Cardiac fibroblast (primary cell): ENCODE measurements at regions not wholly inside any gene's neighbourhood (a gene's known extent, or its start where the extent isn't known, plus 50 kb on each side); places are given as distances from the start of the nearest gene placed in this dataset.

Experiments
- DNase-seq, 2 donors: peaks; one replicate each; pipeline versions ENCODE4 v3.0.0 to v3.0.0-alpha.2; 2010; ENCODE audit warnings: low read depth in 2 of 2
- H3K4me3 ChIP-seq, 2 donors: replicated peaks in 1 of 2; 1 replicate in 1 of 2; 2 replicates in 1 of 2; pipeline ENCODE4 v1.5.1; 2011; ENCODE audit warnings: low read depth in 2 of 2, low read length in 2 of 2, mild to moderate bottlenecking in 2 of 2, moderate library complexity in 1 of 2
- CTCF ChIP-seq: IDR thresholded peaks from one replicate; pipeline ENCODE4 v1.5.1; 2011; ENCODE audit warnings: low read depth, mild to moderate bottlenecking, low read length, inconsistent platforms

DNA sequence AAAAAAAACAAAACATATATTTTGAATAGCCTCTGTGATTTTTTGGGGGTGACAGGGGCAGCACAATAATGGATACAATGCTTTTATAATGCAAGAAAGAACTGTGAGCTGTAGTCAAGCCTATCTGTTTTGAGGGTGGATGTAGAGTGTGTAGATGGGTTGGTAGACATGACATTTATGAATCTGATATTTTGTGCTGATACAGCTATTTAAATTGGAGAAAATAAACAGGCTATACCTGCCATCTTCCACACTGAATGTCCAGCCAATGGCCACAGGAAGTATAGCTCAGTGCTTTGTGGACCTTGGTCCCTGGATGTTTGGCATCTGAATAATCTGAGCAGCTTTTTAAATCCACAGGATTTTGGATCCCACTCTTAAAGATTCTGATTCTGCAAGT lies 175.0 kb downstream of the NEDD1 start:
- TF ChIP-seq CTCF, result no peak
- no peak overlapping the region for H3K4me3 ChIP-seq
- DNase-seq, result no peak

DNA sequence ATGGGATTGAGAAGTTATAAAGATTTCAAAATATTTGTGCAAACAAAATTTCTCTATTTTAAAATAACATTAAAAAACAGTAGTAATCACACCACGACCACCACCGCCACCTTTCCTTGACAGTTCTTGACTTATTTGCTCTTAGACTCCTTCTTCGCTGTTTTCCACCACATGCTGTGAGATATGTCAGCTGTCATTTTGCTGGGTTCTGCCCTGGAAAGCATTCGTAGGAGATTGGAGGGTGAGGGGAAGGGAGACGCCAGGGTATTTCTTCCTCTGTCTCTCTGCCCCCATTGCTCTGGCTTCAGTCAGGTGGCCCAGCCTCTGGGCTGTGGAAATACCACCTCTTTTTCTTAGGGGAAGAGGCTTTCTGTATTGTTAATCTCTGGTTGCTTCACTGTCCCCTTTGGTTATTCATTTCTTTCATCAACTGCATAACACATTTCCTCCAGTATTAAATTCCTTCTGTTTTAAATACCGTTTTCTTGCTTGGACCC lies 186.2 kb downstream of the NEDD1 start:
- no peak for TF ChIP-seq CTCF
- DNase-seq, result no peak
- no peak overlapping the region for H3K4me3 ChIP-seq

GRCh38 chr12:97097734-97098133 lies 190.7 kb downstream of the NEDD1 start:
- no peak overlapping the region for H3K4me3 ChIP-seq
- TF ChIP-seq CTCF, result no peak
- DNase-seq, result no peak

- DNase-seq, result no peak
- no peak for TF ChIP-seq CTCF
- H3K4me3 ChIP-seq, result no peak overlapping the region
Observed at GRCh38 chr12:97109441-97109840, 202.4 kb downstream of the NEDD1 start.

DNA sequence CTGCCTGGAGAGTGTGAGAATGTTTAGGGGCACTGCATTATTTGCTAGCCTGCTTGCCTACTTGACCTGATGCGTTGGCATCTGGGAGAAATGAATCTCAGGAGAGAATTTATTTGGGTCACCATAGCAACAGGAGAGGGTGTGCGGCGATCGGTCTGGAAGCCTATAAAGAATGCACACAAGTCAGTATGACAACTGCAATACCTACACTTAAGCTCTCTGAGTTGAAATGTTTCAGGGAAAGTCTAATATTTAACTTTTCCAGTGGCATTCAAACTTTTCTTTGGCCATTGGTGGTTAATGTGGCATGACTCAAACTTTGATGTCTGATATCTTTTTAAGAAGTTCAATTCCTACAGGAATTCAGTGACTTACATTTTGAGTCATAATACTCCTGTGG lies 205.1 kb downstream of the NEDD1 start:
- no peak for DNase-seq
- no peak for TF ChIP-seq CTCF
- no peak overlapping the region for H3K4me3 ChIP-seq

DNA sequence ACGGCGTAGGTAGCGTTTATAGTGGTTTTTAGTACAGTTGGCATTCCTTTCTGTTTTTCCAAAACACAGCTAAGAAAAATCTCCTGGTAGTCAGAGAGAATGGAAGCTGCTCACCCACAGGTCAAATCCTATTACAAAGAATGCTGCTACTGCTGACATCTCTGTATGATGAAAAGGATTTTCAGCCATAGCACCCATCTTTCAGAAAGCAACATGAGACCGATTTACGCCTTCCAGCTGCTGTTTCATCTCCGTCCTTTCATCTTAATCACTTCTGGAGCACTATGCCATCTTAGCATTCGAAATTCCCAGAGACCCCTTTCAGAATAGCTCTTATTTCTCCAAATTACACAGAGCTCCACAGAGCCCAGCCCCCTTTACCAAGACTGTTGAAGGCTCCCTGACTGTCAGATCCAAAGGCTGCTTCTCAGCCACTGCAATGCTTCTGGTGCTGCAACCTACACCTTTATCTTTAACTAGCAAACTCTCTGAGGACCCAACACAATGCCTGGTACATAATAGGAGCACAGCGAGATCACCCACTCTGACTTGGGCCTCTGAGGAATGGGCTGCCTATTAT lies 211.8 kb downstream of the NEDD1 start:
- no peak for DNase-seq
- TF ChIP-seq CTCF, result no peak
- H3K4me3 ChIP-seq, result no peak overlapping the region

DNA sequence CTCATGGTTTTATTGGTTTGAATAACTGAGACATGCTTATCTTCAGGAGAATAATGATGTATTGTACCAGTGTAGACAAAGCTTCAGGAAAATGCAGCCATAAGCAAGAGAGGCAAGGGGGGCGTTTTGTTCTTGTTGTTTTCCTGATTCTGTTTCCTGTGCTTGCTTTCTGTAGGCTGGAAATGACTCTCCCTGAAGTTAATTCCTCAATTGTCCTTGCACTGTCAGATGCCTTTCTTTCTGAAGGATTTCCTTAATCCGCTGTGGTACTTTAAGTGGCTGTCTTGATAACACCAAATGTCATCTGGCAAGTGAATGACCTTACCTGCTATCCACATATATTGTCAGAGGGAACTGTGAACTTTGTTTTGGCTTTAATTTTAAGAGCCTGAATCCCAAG lies 220.0 kb downstream of the NEDD1 start:
- no peak for DNase-seq
- no peak for TF ChIP-seq CTCF
- no peak overlapping the region for H3K4me3 ChIP-seq
